NB4 (cell line): ENCODE measurements at regions not wholly inside any gene's neighbourhood (a gene's known extent, or its start where the extent isn't known, plus 50 kb on each side); places are given as distances from the start of the nearest gene placed in this dataset.

Source experiments
- CTCF ChIP-seq: IDR thresholded peaks from one replicate; pipeline ENCODE4 v1.5.1; 2012; ENCODE audit warnings: low read depth, low read length
- POLR2A ChIP-seq: IDR thresholded peaks from 2 replicates; pipeline ENCODE4 v1.6.1; 2011; ENCODE audit warnings: mild to moderate bottlenecking; ENCODE audit not compliant: insufficient read length; ENCODE audit errors: extremely low read depth

DNA sequence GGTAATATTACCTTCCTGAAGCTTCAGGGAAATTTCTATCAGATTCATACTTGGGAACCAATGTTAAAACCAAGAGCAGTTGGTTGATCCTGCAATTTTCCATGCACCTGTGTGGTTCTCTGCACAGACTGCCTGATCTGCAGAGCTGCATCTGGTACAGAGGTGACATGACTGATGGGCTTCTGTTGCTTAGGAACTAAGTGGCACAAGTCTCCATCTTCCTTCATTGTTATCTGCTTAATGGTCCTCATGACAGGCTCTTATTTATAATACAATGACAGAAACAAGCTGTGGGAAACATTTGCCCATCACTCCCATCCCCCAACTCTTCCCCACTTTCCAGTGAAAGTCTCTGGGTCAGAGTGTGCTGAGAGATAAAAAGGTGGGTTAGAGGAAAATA is 799.1 kb downstream of the TAF11L14 start:
- TF ChIP-seq CTCF (no peak), POLR2A (no peak)
